ENCODE measurements at regions not wholly inside any gene's neighbourhood (a gene's known extent, or its start where the extent isn't known, plus 50 kb on each side); places are given as distances from the start of the nearest gene placed in this dataset.

GRCh38 chr4:38266616-38267015, 306.4 kb downstream of the PTTG2 start:
- Histone ChIP-seq H3K27ac (no peak overlapping the region), H3K9me3 (no peaks in the 10 kb centered on the region), H3K36me3 (no peaks in the 10 kb centered on the region), H3K4me1 (no peaks in the 10 kb centered on the region), H3K4me3 (no peak overlapping the region), H3K27me3 (no peaks in the 10 kb centered on the region)
- intact Hi-C loops (cut with DNase I), result no loop called here
- no peak for TF ChIP-seq CTCF (IDR thresholded peaks at IDR 0.05)
- WGBS, 2 donors, result 68 to 75% methylated on average over 4 of the region's 4 CpGs
- ATAC-seq (peak in 4 of 8 donors; percentile 47 to 81 (median 62)), DNase-seq (no peak)

DNA sequence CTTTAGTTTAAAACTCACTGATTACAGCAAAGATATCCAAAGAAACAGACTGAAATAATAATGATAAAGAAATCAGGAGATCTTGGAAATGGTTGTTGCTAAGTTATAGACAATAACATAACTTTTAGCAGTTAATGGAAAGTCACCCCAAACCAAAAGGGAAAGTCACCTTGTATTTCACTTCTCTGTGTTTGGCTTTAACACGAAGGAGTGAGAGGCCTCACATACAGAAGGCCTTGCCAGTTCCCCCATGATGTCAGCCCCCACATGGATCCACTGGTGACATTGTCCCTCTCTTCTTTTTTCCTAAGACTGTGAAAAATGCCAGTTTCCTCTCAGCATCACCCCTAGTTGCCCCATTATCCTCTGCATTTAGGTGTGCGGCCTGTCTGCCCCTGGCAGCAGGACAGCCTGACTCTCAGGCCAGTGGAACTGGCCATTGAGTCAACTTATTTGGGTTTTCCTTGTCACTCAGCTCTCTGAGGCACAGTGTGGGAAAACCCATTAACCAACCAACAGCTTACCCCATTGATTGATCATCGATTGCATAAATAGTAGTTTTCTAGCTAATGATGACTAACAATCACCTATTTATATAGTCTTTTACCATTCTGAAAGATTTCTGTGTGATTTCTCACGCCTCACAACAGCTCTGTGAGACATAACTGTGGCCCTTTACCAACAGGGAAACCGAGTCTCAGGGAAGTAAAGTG, 308.1 kb downstream of the PTTG2 start:
- no peak for TF ChIP-seq CTCF (IDR thresholded peaks at IDR 0.05)
- Histone ChIP-seq H3K27ac (no peak overlapping the region), H3K36me3 (no peaks in the 10 kb centered on the region), H3K4me3 (no peak overlapping the region), H3K27me3 (no peaks in the 10 kb centered on the region), H3K4me1 (peaks cover 0 to under 1% (median 0%) of the 10 kb centered on the region in 9 donors), H3K9me3 (no peaks in the 10 kb centered on the region)
- intact Hi-C loops (cut with DNase I), result no loop called here
- DNase-seq, result no peak
- ATAC-seq, result no peak
- WGBS, 2 donors, result 93 to 95% methylated on average over 5 of the region's 5 CpGs

DNA sequence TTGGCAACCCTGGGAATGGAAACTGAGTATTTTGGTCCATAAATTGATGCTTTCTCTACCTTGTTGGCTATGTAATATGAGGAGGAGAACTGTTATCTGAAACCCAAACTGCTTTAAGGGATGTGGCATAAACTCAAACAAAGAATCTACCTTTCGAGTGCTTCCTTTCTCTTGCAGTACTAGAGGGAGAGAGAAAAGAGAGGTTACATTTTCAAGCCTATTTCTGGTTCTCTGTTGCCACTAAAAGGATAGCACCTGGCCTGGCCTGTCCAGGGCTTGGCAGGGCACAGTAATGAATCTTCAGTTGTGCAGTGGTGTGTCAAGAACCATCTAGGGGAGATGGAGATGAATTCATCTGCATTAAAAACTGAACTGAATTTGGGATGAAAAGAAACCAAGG, 308.6 kb downstream of the PTTG2 start:
- no peak overlapping the region for H3K27ac ChIP-seq
- H3K4me3 ChIP-seq, result no peak overlapping the region
- ATAC-seq (no peak), DNase-seq (no peak)
- intact Hi-C loops (cut with DNase I), result no loop called here
- H3K27me3 ChIP-seq, result no peaks in the 10 kb centered on the region
- no peaks in the 10 kb centered on the region for H3K36me3 ChIP-seq
- H3K9me3 ChIP-seq, result no peaks in the 10 kb centered on the region
- peaks cover 0 to 6% (median 0%) of the 10 kb centered on the region in 9 donors for H3K4me1 ChIP-seq
- TF ChIP-seq CTCF (IDR thresholded peaks at IDR 0.05), result no peak
- WGBS, 2 donors, result 92 to 95% methylated on average over 1 of the region's 1 CpG

GRCh38 chr4:38273407-38273806, 313.2 kb downstream of the PTTG2 start:
- ATAC-seq (no peak), DNase-seq (no peak)
- no peak overlapping the region for H3K27ac ChIP-seq
- intact Hi-C loops (cut with DNase I), result no loop called here
- H3K9me3 ChIP-seq, result peaks cover 0 to 9% (median 0%) of the 10 kb centered on the region in 11 donors
- no peak overlapping the region for H3K4me3 ChIP-seq
- no peak for TF ChIP-seq CTCF (IDR thresholded peaks at IDR 0.05)
- H3K27me3 ChIP-seq, result no peaks in the 10 kb centered on the region
- H3K4me1 ChIP-seq, result peaks cover 0 to 6% (median 0%) of the 10 kb centered on the region in 9 donors
- H3K36me3 ChIP-seq, result no peaks in the 10 kb centered on the region

All from heart right ventricle (tissue), 16 donors.